HG03521 (cell line): ENCODE measurements at regions not wholly inside any gene's neighbourhood (a gene's known extent, or its start where the extent isn't known, plus 50 kb on each side); places are given as distances from the start of the nearest gene placed in this dataset.

ENCODE experiments used
- ATAC-seq: cut with Tn5 transposase; IDR thresholded peaks from one replicate; pipeline ENCODE4 v1.9.1; 2021; ENCODE audit warnings: mild to moderate bottlenecking, moderate library complexity; ENCODE audit not compliant: unreplicated experiment

DNA sequence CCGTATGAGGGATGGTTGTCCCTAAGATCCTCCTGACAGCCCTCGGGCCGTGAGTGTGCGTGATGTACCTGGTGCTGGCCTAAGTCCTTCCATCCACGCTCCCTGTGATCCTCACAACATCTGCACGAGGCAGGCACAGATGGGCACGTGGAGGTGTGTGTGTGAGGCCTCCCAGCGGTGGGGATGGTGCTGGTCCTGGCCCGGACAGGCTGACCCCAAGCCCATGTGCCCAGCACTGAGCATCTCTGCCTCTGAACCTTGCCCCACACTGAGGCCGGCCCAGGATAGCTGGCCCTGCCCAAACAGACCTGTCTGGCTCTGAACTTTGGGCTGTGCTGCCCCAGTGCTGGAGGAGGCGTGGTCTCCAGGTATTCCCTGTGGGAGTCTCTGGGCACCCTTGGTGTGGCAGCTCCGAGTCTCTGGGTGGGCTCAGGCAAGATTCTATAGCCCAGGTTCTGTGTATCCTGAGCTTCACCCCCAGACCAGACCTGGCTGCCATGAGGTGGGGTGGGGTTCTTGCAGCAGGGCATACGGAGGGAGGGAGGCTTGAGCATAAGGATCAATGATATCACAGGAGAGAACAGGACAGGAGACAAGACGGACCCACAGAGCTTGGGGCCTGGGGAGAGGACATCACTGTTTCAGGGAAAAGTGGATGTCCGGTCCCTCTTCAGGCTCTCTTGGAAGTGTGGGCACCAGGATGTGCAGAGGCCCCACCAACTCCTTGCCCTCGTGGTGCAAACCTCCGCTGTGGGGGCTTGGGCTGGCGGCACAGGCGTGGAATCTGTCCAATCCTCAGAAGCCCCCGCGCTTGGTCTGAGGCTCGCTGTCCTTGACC, 881.8 kb downstream of the BRD1 start:
- no peak for ATAC-seq

- no peak for ATAC-seq
Observed at GRCh38 chr22:48944751-48945620, 882.7 kb downstream of the BRD1 start.

DNA sequence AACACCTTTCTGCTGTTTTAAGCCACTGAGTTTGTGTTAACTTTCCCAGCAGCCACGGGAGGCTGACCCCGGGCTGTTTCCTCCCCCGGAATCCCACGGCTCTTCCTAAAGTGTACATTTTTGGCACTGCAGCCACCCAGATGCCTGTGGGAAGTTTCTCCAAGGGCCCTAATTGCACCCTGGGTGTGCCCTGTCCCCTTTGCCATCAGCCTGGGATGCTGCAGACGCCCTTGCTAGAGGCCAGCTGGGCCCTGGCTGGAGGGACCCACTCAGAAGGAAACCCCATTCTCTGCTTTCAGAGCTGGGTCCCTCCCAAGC, 883.3 kb downstream of the BRD1 start:
- ATAC-seq, result no peak

- ATAC-seq, result no peak
Observed at GRCh38 chr22:48943567-48944432, 883.9 kb downstream of the BRD1 start.

DNA sequence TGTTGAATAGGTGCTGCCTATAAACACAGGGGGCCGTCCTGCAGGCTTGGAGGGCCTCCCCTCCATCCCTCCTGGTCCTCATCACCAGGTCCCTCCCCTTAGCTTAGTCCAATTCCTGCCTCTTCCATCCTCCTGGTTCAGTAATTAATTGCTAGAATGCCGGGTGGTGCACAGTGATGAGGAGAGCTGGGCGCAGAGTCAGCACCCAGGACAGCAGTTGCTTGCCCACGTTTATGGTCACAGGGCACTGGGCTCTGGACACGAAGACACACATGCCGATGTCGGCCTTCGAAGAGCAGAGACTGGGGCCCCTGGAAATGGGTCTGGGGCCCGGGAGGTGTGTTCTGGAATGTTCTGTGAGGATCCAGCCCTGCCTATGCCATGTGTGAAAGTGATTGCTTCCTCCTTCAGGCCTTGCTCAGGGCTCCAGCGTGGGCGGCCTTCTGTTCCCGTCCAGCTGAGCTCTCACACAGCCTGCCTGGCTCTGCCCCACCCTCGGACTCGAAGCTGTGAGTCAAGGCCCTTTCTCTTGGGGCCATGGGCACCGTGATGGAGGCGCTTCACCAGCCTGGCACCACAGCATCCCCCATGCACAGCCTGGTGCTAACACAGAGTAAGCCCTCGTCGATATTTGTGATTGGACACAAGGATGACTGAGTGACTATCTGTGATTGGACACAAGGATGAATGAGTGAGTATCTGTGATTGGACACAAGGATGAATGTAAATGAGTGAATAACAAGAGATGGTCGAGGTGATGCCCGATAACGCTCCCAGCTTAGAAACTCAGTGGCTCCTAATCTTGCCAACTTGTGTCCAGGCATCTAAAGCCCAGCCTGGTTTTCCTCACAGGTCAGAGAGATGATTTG, 884.7 kb downstream of the BRD1 start:
- no peak for ATAC-seq

DNA sequence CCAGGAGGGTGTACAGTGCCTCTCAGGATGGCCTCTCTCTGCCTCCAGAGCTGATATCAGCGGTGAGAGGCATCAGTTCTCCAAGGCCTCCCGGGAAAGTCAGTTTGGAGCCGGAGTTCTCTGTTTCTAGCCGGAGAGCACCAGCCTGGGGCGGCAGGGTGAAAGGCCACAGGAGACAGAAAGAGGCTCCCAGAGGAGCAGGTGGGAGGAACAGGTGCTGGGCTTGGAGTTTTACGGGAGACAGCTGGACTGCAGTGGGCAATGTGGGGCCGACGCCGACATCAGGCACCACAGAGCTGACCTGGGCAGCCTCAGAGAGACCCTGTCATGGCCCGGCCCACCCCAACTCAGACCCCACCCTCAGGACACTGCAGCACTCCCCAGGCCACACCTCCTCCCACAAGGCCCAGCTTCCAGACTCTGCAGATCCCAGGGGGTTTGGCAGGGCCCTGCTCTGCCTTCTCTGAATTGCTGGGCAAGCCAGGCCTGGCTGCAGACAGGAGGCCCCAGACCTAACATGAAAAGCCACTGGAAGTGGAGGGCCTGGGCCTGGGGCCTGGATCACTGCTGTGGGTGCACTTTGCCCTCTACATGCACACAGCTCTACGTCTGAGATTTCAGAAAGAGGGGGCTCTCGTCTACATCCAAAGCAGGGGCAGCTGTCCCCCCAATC, 885.6 kb downstream of the BRD1 start:
- ATAC-seq, result no peak

GRCh38 chr22:48941033-48941902, 886.4 kb downstream of the BRD1 start:
- no peak for ATAC-seq

- ATAC-seq, result no peak
Observed at GRCh38 chr22:48940266-48941032, 887.2 kb downstream of the BRD1 start.

GRCh38 chr22:48939441-48940265, 888.0 kb downstream of the BRD1 start:
- no peak for ATAC-seq

GRCh38 chr22:48938741-48939140, 888.9 kb downstream of the BRD1 start:
- no peak for ATAC-seq

GRCh38 chr22:48937032-48937639, 890.5 kb downstream of the BRD1 start:
- no peak for ATAC-seq

GRCh38 chr22:48936391-48936790, 891.3 kb downstream of the BRD1 start:
- no peak for ATAC-seq

DNA sequence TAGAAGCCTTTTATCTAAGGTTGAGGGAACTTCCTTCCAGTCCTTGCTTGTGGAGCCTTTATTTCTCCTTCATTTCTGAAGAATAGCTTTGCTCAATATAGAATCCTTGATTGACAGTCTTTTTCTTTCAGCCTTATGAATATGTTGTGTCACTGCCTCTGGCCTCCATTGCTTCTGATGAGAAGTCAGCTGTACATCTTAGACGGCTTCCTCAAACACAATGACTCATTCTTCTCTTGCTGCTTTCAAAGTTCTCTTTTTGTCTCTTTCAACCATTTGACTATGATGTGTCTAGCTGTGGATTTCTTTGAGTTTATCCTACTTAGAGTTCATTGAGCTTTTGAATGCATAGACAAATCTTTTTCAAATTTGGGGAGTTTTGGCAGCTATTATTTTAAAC, 893.2 kb downstream of the BRD1 start:
- no peak for ATAC-seq

DNA sequence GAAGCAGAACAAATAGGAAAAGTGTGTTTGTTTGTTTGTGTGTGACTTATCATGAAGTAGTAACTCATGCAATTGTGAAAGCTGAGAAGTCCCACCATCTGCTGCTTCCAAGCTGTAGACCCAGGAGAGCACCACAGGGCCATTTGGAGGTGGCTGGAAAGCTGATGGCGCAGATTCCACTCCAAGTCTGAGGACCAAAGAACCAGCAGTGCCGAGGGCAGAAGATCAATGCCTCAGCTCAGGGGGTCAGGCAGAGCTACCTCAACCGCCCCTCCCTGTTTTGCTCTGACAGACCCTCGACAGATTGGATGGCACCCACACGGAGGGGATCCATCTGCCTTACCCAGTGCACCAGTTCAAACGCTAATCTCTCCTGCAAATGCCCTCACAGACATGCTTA, 896.2 kb downstream of the BRD1 start:
- no peak for ATAC-seq

DNA sequence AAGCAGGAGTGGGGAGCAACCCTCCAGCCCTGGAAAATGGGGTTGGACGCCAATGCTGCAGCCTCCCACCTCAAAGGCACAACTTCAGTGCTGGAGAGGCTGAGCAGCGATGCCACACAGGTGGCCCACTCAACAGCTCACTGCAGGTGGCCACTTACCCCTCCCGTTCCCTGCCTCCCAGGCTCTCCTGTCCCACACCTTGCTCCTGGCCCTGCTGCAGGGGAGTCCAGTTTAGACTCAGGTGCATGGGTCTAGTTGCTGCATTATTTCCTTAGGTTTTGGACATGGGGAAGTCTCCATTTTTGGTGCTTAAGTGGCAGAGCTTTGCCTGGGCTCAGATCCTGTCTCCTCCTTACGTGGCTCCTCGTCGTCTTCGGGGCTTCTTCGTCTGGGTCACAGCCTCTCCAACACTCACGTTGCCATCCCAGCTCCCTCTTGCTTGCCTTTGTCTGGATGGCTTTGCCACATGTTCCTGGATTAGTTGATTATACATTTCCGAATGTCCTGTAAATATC, 898.3 kb downstream of the BRD1 start:
- no peak for ATAC-seq

- ATAC-seq, result no peak
Observed at GRCh38 chr22:48927591-48927990, 900.1 kb downstream of the BRD1 start.

DNA sequence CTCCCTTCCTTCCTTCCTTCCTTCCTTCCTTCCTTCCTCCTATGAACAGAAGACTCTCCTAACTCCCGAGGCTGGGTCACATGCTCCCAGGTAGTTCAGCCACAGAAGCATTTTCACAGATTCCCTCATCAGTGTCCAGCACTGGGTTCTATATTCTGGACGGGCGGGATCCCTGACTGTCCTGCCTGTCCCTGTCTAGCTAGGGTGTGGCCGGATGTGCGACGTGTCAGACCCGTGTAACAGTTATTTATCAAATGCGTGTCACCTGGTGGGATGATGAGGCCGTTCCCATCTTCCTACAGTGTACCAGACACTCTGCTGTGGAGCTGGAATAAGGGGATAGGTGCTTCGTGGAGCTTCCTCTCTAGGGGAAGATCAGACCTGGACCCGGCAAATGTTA, 901.0 kb downstream of the BRD1 start:
- ATAC-seq, result no peak
